Stomach (tissue), 4 donors: ENCODE measurements at regions not wholly inside any gene's neighbourhood (a gene's known extent, or its start where the extent isn't known, plus 50 kb on each side); places are given as distances from the start of the nearest gene placed in this dataset.

Source experiments
- CTCF ChIP-seq, 7 experiments: fragments of 450-650 bp in 4 of 7; fragments of 200-600 bp in 3 of 7; sonication (generic) in 3 of 7; IDR thresholded peaks; one replicate each; pipeline ENCODE4 v1.5.1; 2016 to 2019; ENCODE audit warnings: antibody characterized with exemption in 7 of 7, control low read depth in 2 of 7, mild to moderate bottlenecking in 1 of 7
- EP300 ChIP-seq: sonication (generic); formaldehyde crosslinking; IDR thresholded peaks from one replicate; pipeline ENCODE4 v1.6.1; 2017; ENCODE audit warnings: antibody characterized with exemption
- POLR2A ChIP-seq, 4 donors: fragments of 450-650 bp; IDR thresholded peaks; one replicate each; pipeline ENCODE4 v1.6.1; 2016; ENCODE audit warnings: antibody characterized with exemption in 4 of 4, control low read depth in 2 of 4, mild to moderate bottlenecking in 1 of 4, moderate library complexity in 1 of 4
- POLR2AphosphoS5 ChIP-seq, 3 donors: sonication (generic); formaldehyde crosslinking; IDR thresholded peaks; one replicate each; pipeline ENCODE4 v1.6.1; 2016; ENCODE audit warnings: antibody characterized with exemption in 3 of 3

GRCh38 chr1:110728388-110729001 is 53.8 kb upstream of the KCNA3 start:
- no peak for TF ChIP-seq CTCF (IDR thresholded peaks at IDR 0.05)
- TF ChIP-seq POLR2A (IDR thresholded peaks at IDR 0.05) = no peak
- TF ChIP-seq POLR2AphosphoS5 (IDR thresholded peaks at IDR 0.05) = no peak
- no peak for TF ChIP-seq EP300
